ENCODE measurements at regions not wholly inside any gene's neighbourhood (a gene's known extent, or its start where the extent isn't known, plus 50 kb on each side); places are given as distances from the start of the nearest gene placed in this dataset.

DNA sequence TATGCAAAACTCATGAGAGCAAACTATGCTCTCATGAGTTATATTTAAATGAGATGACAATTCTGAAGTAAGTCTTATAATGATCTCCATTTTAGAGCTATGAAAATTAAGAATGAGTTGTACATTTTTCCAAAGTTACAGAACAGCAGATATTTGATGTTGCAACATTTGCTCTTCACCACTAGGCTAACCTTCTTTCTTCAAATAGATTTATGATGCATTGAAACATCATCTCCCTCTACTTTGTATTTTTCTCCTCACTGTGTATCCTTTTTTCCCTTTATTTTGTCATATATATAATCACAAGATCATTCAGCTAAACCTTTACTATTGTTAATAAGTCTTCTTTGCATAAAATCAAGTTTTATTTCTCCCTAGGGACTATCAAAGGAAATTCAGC, 497.7 kb upstream of the TYRP1 start:
- in situ Hi-C loops (cut with HindIII; ENCODE audit: low sequenced_read_pairs) = no loop called here
- no peak overlapping the region for H3K4me3 ChIP-seq (ENCODE audit: low read depth, low read length)
- no peak for DNase-seq (ENCODE audit: low read depth)
- TF ChIP-seq, protein P1, sequence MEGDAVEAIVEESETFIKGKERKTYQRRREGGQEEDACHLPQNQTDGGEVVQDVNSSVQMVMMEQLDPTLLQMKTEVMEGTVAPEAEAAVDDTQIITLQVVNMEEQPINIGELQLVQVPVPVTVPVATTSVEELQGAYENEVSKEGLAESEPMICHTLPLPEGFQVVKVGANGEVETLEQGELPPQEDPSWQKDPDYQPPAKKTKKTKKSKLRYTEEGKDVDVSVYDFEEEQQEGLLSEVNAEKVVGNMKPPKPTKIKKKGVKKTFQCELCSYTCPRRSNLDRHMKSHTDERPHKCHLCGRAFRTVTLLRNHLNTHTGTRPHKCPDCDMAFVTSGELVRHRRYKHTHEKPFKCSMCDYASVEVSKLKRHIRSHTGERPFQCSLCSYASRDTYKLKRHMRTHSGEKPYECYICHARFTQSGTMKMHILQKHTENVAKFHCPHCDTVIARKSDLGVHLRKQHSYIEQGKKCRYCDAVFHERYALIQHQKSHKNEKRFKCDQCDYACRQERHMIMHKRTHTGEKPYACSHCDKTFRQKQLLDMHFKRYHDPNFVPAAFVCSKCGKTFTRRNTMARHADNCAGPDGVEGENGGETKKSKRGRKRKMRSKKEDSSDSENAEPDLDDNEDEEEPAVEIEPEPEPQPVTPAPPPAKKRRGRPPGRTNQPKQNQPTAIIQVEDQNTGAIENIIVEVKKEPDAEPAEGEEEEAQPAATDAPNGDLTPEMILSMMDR (IDR thresholded peaks at IDR 0.05; ENCODE audit: low read depth, low read length, missing control alignments) = no peak

DNA sequence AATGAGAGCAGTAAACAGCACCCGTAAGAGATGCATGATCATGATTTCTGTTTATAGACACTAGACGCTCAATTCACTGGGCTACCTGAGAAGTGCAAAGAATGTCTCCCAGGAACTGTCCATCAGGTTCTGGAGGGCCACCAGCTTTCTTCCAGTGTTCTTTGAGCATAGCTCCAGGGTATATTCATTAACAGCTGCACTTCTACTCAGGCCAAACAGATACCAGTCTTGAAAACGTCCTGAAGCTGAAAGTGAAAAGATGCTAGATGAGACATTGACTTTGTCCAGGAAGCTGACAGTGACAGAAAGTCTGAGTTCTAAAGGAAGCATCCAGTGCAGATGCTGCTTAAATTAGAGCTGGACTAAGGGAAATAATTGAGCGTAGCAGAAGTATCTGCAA, 488.7 kb upstream of the TYRP1 start:
- no peak for DNase-seq (ENCODE audit: low read depth)
- H3K4me3 ChIP-seq (ENCODE audit: low read depth, low read length) = no peak overlapping the region
- in situ Hi-C loops (cut with HindIII; ENCODE audit: low sequenced_read_pairs) = no loop called here
- TF ChIP-seq, protein P1 (IDR thresholded peaks at IDR 0.05; ENCODE audit: low read depth, low read length, missing control alignments) = no peak

- TF ChIP-seq, protein P1 (IDR thresholded peaks at IDR 0.05; ENCODE audit: low read depth, low read length, missing control alignments) = no peak
- no peak for DNase-seq (ENCODE audit: low read depth)
- in situ Hi-C loops (cut with HindIII; ENCODE audit: low sequenced_read_pairs) = no loop called here
- H3K4me3 ChIP-seq (ENCODE audit: low read depth, low read length) = no peak overlapping the region
Observed at GRCh38 chr9:12212860-12213259, 480.3 kb upstream of the TYRP1 start.

DNA sequence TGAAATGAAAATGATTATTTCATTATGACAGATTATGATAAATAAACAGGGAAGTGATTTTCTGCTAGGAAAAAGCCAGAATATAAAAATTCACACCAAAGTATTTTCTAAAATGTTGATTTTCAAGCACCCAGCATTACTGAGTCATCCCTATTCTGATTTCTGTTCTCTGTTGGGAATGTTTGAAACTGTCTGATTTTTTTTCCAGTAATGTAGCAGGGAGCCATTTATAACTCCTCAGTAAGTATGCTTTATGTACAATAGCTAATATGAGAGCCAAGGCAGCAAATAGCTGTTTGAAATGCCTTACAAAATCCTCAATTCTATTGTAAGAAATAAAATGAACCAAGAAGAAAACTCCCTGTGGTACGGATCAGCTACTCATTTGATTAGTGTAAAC, 471.7 kb upstream of the TYRP1 start:
- TF ChIP-seq, protein P1 (IDR thresholded peaks at IDR 0.05; ENCODE audit: low read depth, low read length, missing control alignments) = no peak
- no peak overlapping the region for H3K4me3 ChIP-seq (ENCODE audit: low read depth, low read length)
- in situ Hi-C loops (cut with HindIII; ENCODE audit: low sequenced_read_pairs) = no loop called here
- DNase-seq (ENCODE audit: low read depth) = no peak

GRCh38 chr9:12224449-12224848, 468.7 kb upstream of the TYRP1 start:
- TF ChIP-seq, protein P1 (IDR thresholded peaks at IDR 0.05; ENCODE audit: low read depth, low read length, missing control alignments) = no peak
- in situ Hi-C loops (cut with HindIII; ENCODE audit: low sequenced_read_pairs) = no loop called here
- no peak for DNase-seq (ENCODE audit: low read depth)
- no peak overlapping the region for H3K4me3 ChIP-seq (ENCODE audit: low read depth, low read length)

DNA sequence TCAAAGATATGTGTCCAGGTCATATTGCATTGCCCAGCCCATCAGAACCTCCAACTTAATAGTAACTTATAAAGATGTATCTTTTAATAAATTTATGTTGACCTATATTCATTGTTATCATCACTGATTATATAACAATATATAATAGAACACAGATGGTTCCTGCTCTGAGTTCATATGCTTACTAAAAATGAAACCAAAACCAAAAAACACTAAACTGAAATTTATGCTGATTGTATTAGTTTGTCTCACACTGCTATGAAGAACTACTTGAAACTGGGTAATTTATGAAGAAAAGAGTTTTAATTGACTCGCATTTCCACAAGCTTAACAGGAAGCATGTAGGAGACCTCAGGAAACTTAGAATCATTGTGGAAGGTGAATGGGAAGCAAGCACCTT, 462.5 kb upstream of the TYRP1 start:
- TF ChIP-seq, protein P1 (IDR thresholded peaks at IDR 0.05; ENCODE audit: low read depth, low read length, missing control alignments) = no peak
- DNase-seq (ENCODE audit: low read depth) = no peak
- H3K4me3 ChIP-seq (ENCODE audit: low read depth, low read length) = no peak overlapping the region
- in situ Hi-C loops (cut with HindIII; ENCODE audit: low sequenced_read_pairs) = no loop called here

DNA sequence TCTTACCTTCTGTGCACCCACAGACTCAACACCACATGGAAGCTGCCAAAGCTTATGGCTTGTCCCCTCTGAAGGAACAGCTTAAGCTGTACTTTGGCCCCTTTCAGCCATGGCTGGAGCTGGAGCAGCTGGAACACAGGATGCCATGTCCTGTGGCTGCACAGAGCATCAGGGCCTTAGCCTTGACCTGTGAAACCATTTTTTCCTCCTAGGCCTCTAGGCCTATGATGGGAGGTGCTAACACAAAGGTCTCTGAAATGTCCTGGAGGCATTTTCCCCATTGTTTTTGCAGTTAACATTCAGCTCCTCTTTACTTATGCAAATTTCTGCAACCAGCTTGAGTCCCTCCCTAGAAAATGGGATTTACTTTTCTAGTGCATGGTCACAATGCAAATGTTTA, 461.4 kb upstream of the TYRP1 start:
- in situ Hi-C loops (cut with HindIII; ENCODE audit: low sequenced_read_pairs) = no loop called here
- DNase-seq (ENCODE audit: low read depth) = no peak
- TF ChIP-seq, protein P1 (IDR thresholded peaks at IDR 0.05; ENCODE audit: low read depth, low read length, missing control alignments) = no peak
- no peak overlapping the region for H3K4me3 ChIP-seq (ENCODE audit: low read depth, low read length)

Measured in astrocyte of the cerebellum (primary cell).